K562 (cell line): ENCODE measurements at regions not wholly inside any gene's neighbourhood (a gene's known extent, or its start where the extent isn't known, plus 50 kb on each side); places are given as distances from the start of the nearest gene placed in this dataset.

Source experiments
- ATAC-seq: fragments of 200-7000 bp; cut with Tn5 transposase; 3 replicates; pipeline ENCODE4 v1.9.1; 2020; ENCODE audit warnings: moderate library complexity
- BruUV-seq: library from RNA; stranded (reverse); fragments of 400-500 nt; replicated peaks from 2 replicates; lab custom pipeline; 2021; lab: Mats Ljungman, UMichigan
- CTCF ChIA-PET: fragments of 300-600 bp; formaldehyde crosslinking; extraction: SDS; loops from one replicate; lab custom pipeline; 2021; ENCODE audit warnings: low intra/inter-chr PET ratio; lab: Yijun Ruan, JAX
- POLR2A ChIA-PET: fragments of 300-600, 350-650 bp; sonication (Branson Sonifier 250); formaldehyde crosslinking; extraction: SDS; loops from one replicate; lab custom pipeline; 2021; ENCODE audit warnings: antibody characterized with exemption, inconsistent platforms; lab: Yijun Ruan, JAX
- DNase-seq, 4 experiments: peaks; one replicate each; pipeline versions ENCODE4 v3.0.0 to v3.0.0-alpha.2; 2011 to 2018; ENCODE audit warnings: low spot score in 3 of 4, mixed read lengths in 3 of 4; ENCODE audit errors: extremely low read depth in 1 of 4
- FAIRE-seq: peaks from 2 replicates; lab custom pipeline; 2011; peaks lifted over from hg19 to GRCh38; lab: Jason Lieb, UNC
- H2AFZ ChIP-seq: 2 replicates; pipeline ENCODE4 v1.6.0; 2011; ENCODE audit warnings: low read depth, low read length, control low read depth, inconsistent platforms
- H3K27ac ChIP-seq: fragments of 200-600 bp; 3 replicates; pipeline ENCODE4 v1.8.0; 2011; ENCODE audit warnings: low read depth, mild to moderate bottlenecking, control low read depth, inconsistent platforms, low read length, moderate library complexity, mixed read lengths; ENCODE audit errors: extremely low read depth
- H3K27me3 ChIP-seq, 2 experiments: fragments of 300-600 bp in 1 of 2; 2 replicates in 1 of 2; 3 replicates in 1 of 2; pipeline versions ENCODE4 v1.6.0 to v1.8.0; 2011; ENCODE audit warnings: inconsistent platforms in 2 of 2, low read length in 2 of 2, mild to moderate bottlenecking in 1 of 2, mixed read lengths in 1 of 2, moderate library complexity in 1 of 2; ENCODE audit not compliant: control insufficient read depth in 2 of 2, insufficient read depth in 2 of 2
- H3K36me3 ChIP-seq: fragments of 300-600 bp; 3 replicates; pipeline ENCODE4 v1.8.0; 2011; ENCODE audit warnings: mild to moderate bottlenecking, low read length, inconsistent platforms; ENCODE audit not compliant: control insufficient read depth, insufficient read depth
- H3K4me1 ChIP-seq, 2 experiments: fragments of 200-600 bp in 1 of 2; replicated peaks in 1 of 2; 2 replicates in 1 of 2; 3 replicates in 1 of 2; pipeline versions ENCODE4 v1.5.1 to v1.8.0; 2011; ENCODE audit warnings: inconsistent platforms in 2 of 2, low read length in 2 of 2, mild to moderate bottlenecking in 1 of 2, mixed read lengths in 1 of 2, moderate library complexity in 1 of 2; ENCODE audit not compliant: control insufficient read depth in 2 of 2, insufficient read depth in 2 of 2
- H3K4me2 ChIP-seq: 2 replicates; pipeline ENCODE4 v1.6.1; 2011; ENCODE audit warnings: low read length, control low read depth, inconsistent platforms, mixed read lengths; ENCODE audit not compliant: insufficient read depth
- H3K4me3 ChIP-seq: fragments of 200-600 bp; sonication (generic), shearing (Covaris generic); 2 replicates; pipeline ENCODE4 v1.5.1; 2016; ENCODE audit warnings: control low read depth, inconsistent platforms
- H3K79me2 ChIP-seq: fragments of 200-600 bp; 3 replicates; pipeline ENCODE4 v1.8.0; 2011; ENCODE audit warnings: low read length, inconsistent platforms; ENCODE audit not compliant: control insufficient read depth, insufficient read depth
- H3K9ac ChIP-seq, 2 experiments: 2 replicates each; pipeline versions ENCODE4 v1.6.0 to v1.6.1; 2011; ENCODE audit warnings: low read depth in 2 of 2, low read length in 2 of 2, control low read depth in 1 of 2, inconsistent platforms in 1 of 2, mild to moderate bottlenecking in 1 of 2, mixed read lengths in 1 of 2; ENCODE audit not compliant: insufficient read depth in 1 of 2
- H3K9me1 ChIP-seq: one replicate; pipeline ENCODE4 v1.6.0; 2011; ENCODE audit warnings: inconsistent platforms, mild to moderate bottlenecking, low read length, moderate library complexity; ENCODE audit not compliant: control insufficient read depth, insufficient read depth
- H3K9me3 ChIP-seq: replicated peaks from 2 replicates; pipeline ENCODE4 v1.5.1; 2011; ENCODE audit warnings: low read depth, low read length, inconsistent platforms; ENCODE audit not compliant: control insufficient read depth, insufficient read depth
- H4K20me1 ChIP-seq: replicated peaks from 2 replicates; pipeline ENCODE4 v1.6.1; 2011; ENCODE audit warnings: low read length, inconsistent platforms, mixed read lengths; ENCODE audit not compliant: control insufficient read depth, insufficient read depth
- ARNT ChIP-seq, 2 experiments: fragments of 450-650 bp; IDR thresholded peaks; 2 replicates each; pipeline ENCODE4 v1.6.1; 2016; ENCODE audit warnings: mild to moderate bottlenecking in 1 of 2
- CGGBP1 ChIP-seq: fragments of 250-450 bp; sonication (Bioruptor Pico); IDR thresholded peaks from 2 replicates; pipeline ENCODE4 v1.9.0; 2021; ENCODE audit warnings: mild to moderate bottlenecking
- ETV5 ChIP-seq: sonication (generic); formaldehyde crosslinking; IDR thresholded peaks from 2 replicates; pipeline ENCODE4 v1.4.0; 2020; ENCODE audit warnings: low read depth, mild to moderate bottlenecking, missing genetic modification reagents
- IRF2 ChIP-seq: sonication (generic); formaldehyde crosslinking; IDR thresholded peaks from 2 replicates; pipeline ENCODE4 v1.8.1; 2022; ENCODE audit warnings: mild to moderate bottlenecking, missing genetic modification reagents
- JUN ChIP-seq, 2 experiments: sonication (generic) in 1 of 2; formaldehyde crosslinking in 1 of 2; IDR thresholded peaks; 2 replicates each; pipeline versions ENCODE4 v1.6.1 to v1.8.0; 2012 to 2022; ENCODE audit warnings: borderline replicate concordance in 2 of 2, mild to moderate bottlenecking in 2 of 2, improper control_type of control experiment in 1 of 2, low read depth in 1 of 2, low read length in 1 of 2, missing genetic modification reagents in 1 of 2
- MAFF ChIP-seq: IDR thresholded peaks from 2 replicates; pipeline ENCODE4 v1.6.1; 2012; ENCODE audit warnings: low read length, improper control_type of control experiment
- MLLT1 ChIP-seq, 2 experiments: fragments of 450-650 bp; IDR thresholded peaks; 2 replicates each; pipeline ENCODE4 v1.6.1; 2016
- RERE ChIP-seq: sonication (generic); formaldehyde crosslinking; IDR thresholded peaks from 2 replicates; pipeline ENCODE4 v1.8.0; 2023; ENCODE audit warnings: missing genetic modification reagents, mild to moderate bottlenecking, borderline replicate concordance
- TOE1 ChIP-seq, 2 experiments: fragments of 450-650 bp in 1 of 2; sonication (generic) in 1 of 2; formaldehyde crosslinking in 1 of 2; IDR thresholded peaks; 2 replicates each; pipeline versions ENCODE4 v1.7.1 to v1.8.0; 2016 to 2022; ENCODE audit warnings: borderline replicate concordance in 2 of 2, mild to moderate bottlenecking in 2 of 2, antibody characterized with exemption in 1 of 2, inconsistent platforms in 1 of 2, low read depth in 1 of 2, missing genetic modification reagents in 1 of 2, moderate library complexity in 1 of 2
- ZNF184 ChIP-seq: sonication (generic); formaldehyde crosslinking; IDR thresholded peaks from 2 replicates; pipeline ENCODE4 v1.5.0; 2020; ENCODE audit warnings: missing genetic modification reagents
- ZNF282 ChIP-seq: sonication (generic); formaldehyde crosslinking; IDR thresholded peaks from 2 replicates; pipeline ENCODE4 v1.8.1; 2023; ENCODE audit warnings: missing genetic modification reagents
- ZNF740 ChIP-seq, 3 experiments: fragments of 200-800 bp in 1 of 3; sonication (Bioruptor generic) in 1 of 3; sonication (generic) in 1 of 3; formaldehyde crosslinking in 1 of 3; IDR thresholded peaks; 2 replicates each; pipeline versions ENCODE4 v1.6.1 to v1.8.0; 2016 to 2022; ENCODE audit warnings: mild to moderate bottlenecking in 2 of 3, missing compliant biosample characterization in 2 of 3, missing genetic modification characterization in 2 of 3, missing genetic modification reagents in 1 of 3
- ZSCAN29 ChIP-seq: fragments of 450-650 bp; IDR thresholded peaks from 2 replicates; pipeline ENCODE4 v1.6.1; 2017
- WGBS: fragments of 100-300 bp; shearing (Covaris generic); methylation state at CpG from one replicate; pipeline ENCODE4 v1.1.6; 2016; ENCODE audit warnings: low coverage, mixed read lengths; ENCODE audit not compliant: insufficient coverage; ENCODE audit errors: missing lambda C conversion rate; 5-methylcytosine and 5-hydroxymethylcytosine counted together
- in situ Hi-C: fragments of 300-500 bp; cut with MboI; formaldehyde crosslinking; loops from 4 replicates; pipeline ENCODE4 v1.15.0; 2018; ENCODE audit warnings: inconsistent platforms, mixed read lengths
- intact Hi-C: fragments of 100-400 bp; cut with micrococcal nuclease; formaldehyde crosslinking; loops from 2 replicates; pipeline ENCODE4 v1.14.2; 2022

- TF ChIP-seq RERE (CRISPR knock-in tag) (no peak), ETV5 (CRISPR knock-in tag) (no peak), ZSCAN29 (no peak), ARNT (IDR thresholded peaks at IDR 0.05) (no peak)
These were observed 157.8 kb upstream of the TMEM161B start (continued) for GRCh38 chr5:88426441-88426840.

- Histone ChIP-seq H3K9ac (no peak overlapping the region), H3K79me2 (no peaks in the 10 kb centered on the region), H3K4me3 (no peak overlapping the region), H3K9me1 (no peaks in the 10 kb centered on the region), H3K4me2 (no peak overlapping the region), H4K20me1 (no peaks in the 10 kb centered on the region), H3K9me3 (no peaks in the 10 kb centered on the region), H3K36me3 (no peaks in the 10 kb centered on the region), H3K4me1 (no peaks in the 10 kb centered on the region), H2AFZ (no peak overlapping the region), H3K27ac (no peak overlapping the region), H3K27me3 (no peaks in the 10 kb centered on the region)
- BruUV-seq = no TSS peak
- no peak for DNase-seq
- WGBS = 9% methylated on average over 1 of the region's 1 CpG
- CTCF ChIA-PET = no interaction called here
- in situ Hi-C loops = no loop called here
- intact Hi-C loops = no loop called here
- no peak for FAIRE-seq
- ATAC-seq = no peak
- POLR2A ChIA-PET = no interaction called here
- TF ChIP-seq JUN (IDR thresholded peaks at IDR 0.05; ENCODE audit: borderline replicate concordance, low read depth, low read length) (no peak), JUN (CRISPR knock-in tag; IDR thresholded peaks at IDR 0.05; ENCODE audit: borderline replicate concordance) (no peak), TOE1 (IDR thresholded peaks at IDR 0.05; ENCODE audit: borderline replicate concordance) (no peak), TOE1 (CRISPR knock-in tag; IDR thresholded peaks at IDR 0.05; ENCODE audit: borderline replicate concordance, low read depth) (no peak), MAFF (no peak), MLLT1 (IDR thresholded peaks at IDR 0.05) (no peak), ZNF282 (no peak), CGGBP1 (CRISPR knock-in tag) (no peak), ZNF184 (CRISPR knock-in tag) (no peak), IRF2 (CRISPR knock-in tag) (no peak), ZNF740 (CRISPR knock-in tag; IDR thresholded peaks at IDR 0.05) (no peak), ZNF740 (tag; IDR thresholded peaks at IDR 0.05) (no peak)
These were observed 156.5 kb upstream of the TMEM161B start for GRCh38 chr5:88425124-88425523.
